Nephron progenitor cell (in vitro differentiated cells): ENCODE measurements at regions not wholly inside any gene's neighbourhood (a gene's known extent, or its start where the extent isn't known, plus 50 kb on each side); places are given as distances from the start of the nearest gene placed in this dataset.

Experiments
- DNase-seq: peaks from one replicate; pipeline ENCODE4 v3.0.0; 2021
- H3K27ac Mint-ChIP-seq: 2 replicates; pipeline ENCODE4 v1.8.0; 2021; ENCODE audit warnings: mild to moderate bottlenecking, moderate library complexity, mixed read lengths
- H3K27me3 Mint-ChIP-seq: 2 replicates; pipeline ENCODE4 v1.8.0; 2021; ENCODE audit warnings: mild to moderate bottlenecking, low read depth, mixed read lengths; ENCODE audit not compliant: poor library complexity
- H3K36me3 Mint-ChIP-seq: 2 replicates; pipeline ENCODE4 v1.8.0; 2021; ENCODE audit warnings: low read depth, mixed read lengths
- H3K4me1 Mint-ChIP-seq: 2 replicates; pipeline ENCODE4 v1.8.0; 2021; ENCODE audit warnings: mixed read lengths
- H3K4me3 Mint-ChIP-seq: 2 replicates; pipeline ENCODE4 v1.8.0; 2021; ENCODE audit warnings: mild to moderate bottlenecking, moderate library complexity, mixed read lengths
- H3K9me3 Mint-ChIP-seq: 2 replicates; pipeline ENCODE4 v1.8.0; 2021; ENCODE audit warnings: mild to moderate bottlenecking, moderate library complexity, mixed read lengths
- TF ChIP-seq, protein P1 (sequence below): fragments of 200-600 bp; sonication (generic); IDR thresholded peaks from 2 replicates; pipeline ENCODE4 v1.5.0; 2021; ENCODE audit warnings: antibody characterized with exemption

GRCh38 chr3:76097589-76097969 is 312.2 kb upstream of the ZNF717 start:
- Mint-ChIP-seq H3K36me3 (no peaks in the 10 kb centered on the region), H3K27me3 (no peaks in the 10 kb centered on the region), H3K9me3 (no peaks in the 10 kb centered on the region), H3K4me1 (no peaks in the 10 kb centered on the region), H3K27ac (no peak overlapping the region), H3K4me3 (no peak overlapping the region)
- DNase-seq, result no peak
- TF ChIP-seq, protein P1, sequence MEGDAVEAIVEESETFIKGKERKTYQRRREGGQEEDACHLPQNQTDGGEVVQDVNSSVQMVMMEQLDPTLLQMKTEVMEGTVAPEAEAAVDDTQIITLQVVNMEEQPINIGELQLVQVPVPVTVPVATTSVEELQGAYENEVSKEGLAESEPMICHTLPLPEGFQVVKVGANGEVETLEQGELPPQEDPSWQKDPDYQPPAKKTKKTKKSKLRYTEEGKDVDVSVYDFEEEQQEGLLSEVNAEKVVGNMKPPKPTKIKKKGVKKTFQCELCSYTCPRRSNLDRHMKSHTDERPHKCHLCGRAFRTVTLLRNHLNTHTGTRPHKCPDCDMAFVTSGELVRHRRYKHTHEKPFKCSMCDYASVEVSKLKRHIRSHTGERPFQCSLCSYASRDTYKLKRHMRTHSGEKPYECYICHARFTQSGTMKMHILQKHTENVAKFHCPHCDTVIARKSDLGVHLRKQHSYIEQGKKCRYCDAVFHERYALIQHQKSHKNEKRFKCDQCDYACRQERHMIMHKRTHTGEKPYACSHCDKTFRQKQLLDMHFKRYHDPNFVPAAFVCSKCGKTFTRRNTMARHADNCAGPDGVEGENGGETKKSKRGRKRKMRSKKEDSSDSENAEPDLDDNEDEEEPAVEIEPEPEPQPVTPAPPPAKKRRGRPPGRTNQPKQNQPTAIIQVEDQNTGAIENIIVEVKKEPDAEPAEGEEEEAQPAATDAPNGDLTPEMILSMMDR, result no peak

- Mint-ChIP-seq H3K4me3 (no peak overlapping the region), H3K4me1 (no peaks in the 10 kb centered on the region), H3K9me3 (no peaks in the 10 kb centered on the region), H3K27me3 (no peaks in the 10 kb centered on the region), H3K27ac (no peak overlapping the region), H3K36me3 (no peaks in the 10 kb centered on the region)
- no peak for DNase-seq
- TF ChIP-seq, protein P1, result no peak
Measured at GRCh38 chr3:76099956-76100355, 314.6 kb upstream of the ZNF717 start.

DNA sequence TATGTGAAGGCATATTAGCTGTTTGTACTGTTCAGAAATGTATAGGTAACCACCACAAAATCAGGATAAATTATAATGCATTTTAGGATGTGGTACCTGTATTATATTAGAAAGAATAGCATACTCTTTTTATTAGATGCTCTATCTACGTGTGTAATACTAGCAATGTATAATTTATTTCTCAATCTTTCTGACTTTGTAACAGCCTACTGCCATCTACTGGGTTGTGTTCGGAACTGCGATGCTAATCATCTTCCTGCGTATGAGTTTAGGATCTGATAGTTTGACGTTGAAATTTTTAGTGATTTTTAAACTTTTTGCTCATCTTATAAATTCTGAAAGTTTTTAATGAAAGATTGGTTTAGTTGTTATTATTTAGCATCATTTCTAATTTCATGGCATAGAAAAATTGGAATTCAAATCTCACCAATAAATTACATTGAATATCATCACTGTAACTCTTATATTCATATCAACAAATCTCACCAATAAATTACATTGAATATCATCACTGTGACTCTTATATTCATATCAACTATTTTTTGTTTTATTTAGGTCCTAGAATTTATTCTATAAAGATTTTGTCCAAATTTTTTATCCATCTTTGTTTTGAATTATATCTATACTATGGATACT is 322.7 kb upstream of the ZNF717 start:
- DNase-seq, result peak; percentile 11
- Mint-ChIP-seq H3K27ac (no peak overlapping the region), H3K4me3 (no peak overlapping the region)

DNA sequence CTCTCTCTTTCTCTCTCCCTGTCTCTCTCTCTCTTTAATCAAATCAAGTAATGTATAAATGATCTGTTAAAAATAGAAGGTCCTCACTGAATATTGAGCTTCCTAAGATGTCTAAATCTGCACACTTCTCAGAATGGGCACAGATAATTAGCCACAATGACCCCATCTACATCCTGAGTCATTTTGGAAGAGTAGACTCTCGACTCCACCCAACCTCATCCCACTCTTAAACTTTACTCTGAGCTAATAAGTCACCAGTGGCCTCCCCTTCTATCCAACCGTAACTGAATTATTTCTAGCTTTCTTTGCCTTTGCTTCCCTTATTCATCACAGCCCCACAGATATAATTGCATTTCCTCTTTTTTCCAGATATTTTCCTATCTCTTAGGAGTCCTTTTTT is 326.5 kb upstream of the ZNF717 start:
- H3K4me3 Mint-ChIP-seq, result no peak overlapping the region
- H3K9me3 Mint-ChIP-seq, result no peaks in the 10 kb centered on the region
- TF ChIP-seq, protein P1, result no peak

More for the DNA sequence above, 322.7 kb upstream of the ZNF717 start:
- TF ChIP-seq, protein P1, result peak; percentile 88
- Mint-ChIP-seq H3K4me1 (no peaks in the 10 kb centered on the region), H3K27me3 (no peaks in the 10 kb centered on the region), H3K36me3 (no peaks in the 10 kb centered on the region), H3K9me3 (no peaks in the 10 kb centered on the region)

GRCh38 chr3:76122007-76122406 is 336.7 kb upstream of the ZNF717 start:
- TF ChIP-seq, protein P1, result no peak
- peaks cover 3% of the 10 kb centered on the region for H3K27me3 Mint-ChIP-seq
- H3K4me1 Mint-ChIP-seq, result no peaks in the 10 kb centered on the region
- H3K36me3 Mint-ChIP-seq, result no peaks in the 10 kb centered on the region
- H3K4me3 Mint-ChIP-seq, result no peak overlapping the region
- no peak for DNase-seq
- H3K27ac Mint-ChIP-seq, result no peak overlapping the region
- no peaks in the 10 kb centered on the region for H3K9me3 Mint-ChIP-seq

More for the DNA sequence above, 326.5 kb upstream of the ZNF717 start:
- DNase-seq, result no peak
- no peaks in the 10 kb centered on the region for H3K27me3 Mint-ChIP-seq
- H3K4me1 Mint-ChIP-seq, result no peaks in the 10 kb centered on the region
- no peaks in the 10 kb centered on the region for H3K36me3 Mint-ChIP-seq
- H3K27ac Mint-ChIP-seq, result no peak overlapping the region

DNA sequence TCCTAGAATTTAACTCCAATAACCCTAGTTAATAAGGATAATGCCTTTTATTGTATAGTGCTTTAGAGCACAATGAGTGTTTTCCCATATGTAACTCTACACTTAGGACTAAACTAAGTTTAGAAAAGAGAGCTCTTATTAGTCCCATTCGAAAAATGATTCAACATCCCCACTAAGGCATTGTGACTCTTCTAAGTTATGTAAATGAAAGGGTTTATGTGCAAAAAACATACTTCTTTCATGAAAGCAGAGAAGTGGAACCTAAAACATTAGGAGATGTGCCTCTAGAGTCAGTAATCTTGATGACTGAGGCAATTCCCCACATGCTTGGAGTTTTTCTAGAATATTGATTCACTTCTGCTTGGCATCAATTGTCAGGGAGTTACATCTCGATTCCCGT is 344.1 kb upstream of the ZNF717 start:
- Mint-ChIP-seq H3K36me3 (no peaks in the 10 kb centered on the region), H3K4me3 (no peak overlapping the region), H3K27ac (no peak overlapping the region), H3K9me3 (no peaks in the 10 kb centered on the region), H3K4me1 (peaks cover 11% of the 10 kb centered on the region), H3K27me3 (peaks cover 3% of the 10 kb centered on the region)
- TF ChIP-seq, protein P1, result no peak
- no peak for DNase-seq
